SH-SY5Y (cell line): ENCODE measurements at regions not wholly inside any gene's neighbourhood (a gene's known extent, or its start where the extent isn't known, plus 50 kb on each side); places are given as distances from the start of the nearest gene placed in this dataset.

ENCODE experiments used
- GATA2 ChIP-seq: IDR thresholded peaks from 2 replicates; pipeline ENCODE4 v1.6.1; 2011; ENCODE audit warnings: mild to moderate bottlenecking, low read depth, low read length
- GATA3 ChIP-seq: IDR thresholded peaks from 2 replicates; pipeline ENCODE4 v1.6.1; 2011; ENCODE audit warnings: low read depth, mild to moderate bottlenecking, low read length, moderate library complexity

- TF ChIP-seq GATA2 = no peak
- TF ChIP-seq GATA3 = no peak
These were observed 876.1 kb upstream of the ADGRB3 start for GRCh38 chr6:67759001-67759400.
